ENCODE measurements at regions not wholly inside any gene's neighbourhood (a gene's known extent, or its start where the extent isn't known, plus 50 kb on each side); places are given as distances from the start of the nearest gene placed in this dataset.

- TF ChIP-seq CTCF (IDR thresholded peaks at IDR 0.05; ENCODE audit: low read depth, low read length, missing control alignments): no peak
- no peak for DNase-seq (ENCODE audit: extremely low read depth, low read depth)
- H3K4me3 ChIP-seq (replicated peaks; ENCODE audit: low read depth, low read length): no peak overlapping the region
Observed at GRCh38 chr3:83523470-83524073, 1435.2 kb upstream of the CADM2 start.

- no peak overlapping the region for H3K4me3 ChIP-seq (replicated peaks; ENCODE audit: low read depth, low read length)
- no peak for DNase-seq (ENCODE audit: extremely low read depth, low read depth)
- no peak for TF ChIP-seq CTCF (IDR thresholded peaks at IDR 0.05; ENCODE audit: low read depth, low read length, missing control alignments)
Observed at GRCh38 chr3:83524901-83525300, 1433.9 kb upstream of the CADM2 start.

GRCh38 chr3:83559082-83559481 is 1399.7 kb upstream of the CADM2 start:
- no peak for TF ChIP-seq CTCF (IDR thresholded peaks at IDR 0.05; ENCODE audit: low read depth, low read length, missing control alignments)
- DNase-seq (ENCODE audit: extremely low read depth, low read depth): no peak
- H3K4me3 ChIP-seq (replicated peaks; ENCODE audit: low read depth, low read length): no peak overlapping the region

- no peak overlapping the region for H3K4me3 ChIP-seq (replicated peaks; ENCODE audit: low read depth, low read length)
- no peak for TF ChIP-seq CTCF (IDR thresholded peaks at IDR 0.05; ENCODE audit: low read depth, low read length, missing control alignments)
- DNase-seq (ENCODE audit: extremely low read depth, low read depth): no peak
Observed at GRCh38 chr3:83567935-83568334, 1390.9 kb upstream of the CADM2 start.

GRCh38 chr3:83581546-83581945 is 1377.2 kb upstream of the CADM2 start:
- H3K4me3 ChIP-seq (replicated peaks; ENCODE audit: low read depth, low read length): no peak overlapping the region
- TF ChIP-seq CTCF (IDR thresholded peaks at IDR 0.05; ENCODE audit: low read depth, low read length, missing control alignments): no peak

GRCh38 chr3:83601704-83602103 is 1357.1 kb upstream of the CADM2 start:
- H3K4me3 ChIP-seq (replicated peaks; ENCODE audit: low read depth, low read length): no peak overlapping the region
- TF ChIP-seq CTCF (IDR thresholded peaks at IDR 0.05; ENCODE audit: low read depth, low read length, missing control alignments): no peak
- DNase-seq (ENCODE audit: extremely low read depth, low read depth): no peak

More at GRCh38 chr3:83581546-83581945, 1377.2 kb upstream of the CADM2 start:
- DNase-seq (ENCODE audit: extremely low read depth, low read depth): no peak

GRCh38 chr3:83622526-83622925 is 1336.3 kb upstream of the CADM2 start:
- H3K4me3 ChIP-seq (replicated peaks; ENCODE audit: low read depth, low read length): no peak overlapping the region
- no peak for TF ChIP-seq CTCF (IDR thresholded peaks at IDR 0.05; ENCODE audit: low read depth, low read length, missing control alignments)
- DNase-seq (ENCODE audit: extremely low read depth, low read depth): no peak

Measured in HFF-Myc (cell line).